Hematopoietic multipotent progenitor cell treated with erythropoietin and hydrocortisone succinate and interleukin-3 and kit ligand, for 6 days (in vitro differentiated cells): ENCODE measurements at regions not wholly inside any gene's neighbourhood (a gene's known extent, or its start where the extent isn't known, plus 50 kb on each side); places are given as distances from the start of the nearest gene placed in this dataset.

Experiments
- DNase-seq: peaks from one replicate; pipeline ENCODE4 v3.0.0-alpha.2; 2015

GRCh38 chr13:75919660-75920199, 283.6 kb downstream of the LMO7 start:
- no peak for DNase-seq

DNA sequence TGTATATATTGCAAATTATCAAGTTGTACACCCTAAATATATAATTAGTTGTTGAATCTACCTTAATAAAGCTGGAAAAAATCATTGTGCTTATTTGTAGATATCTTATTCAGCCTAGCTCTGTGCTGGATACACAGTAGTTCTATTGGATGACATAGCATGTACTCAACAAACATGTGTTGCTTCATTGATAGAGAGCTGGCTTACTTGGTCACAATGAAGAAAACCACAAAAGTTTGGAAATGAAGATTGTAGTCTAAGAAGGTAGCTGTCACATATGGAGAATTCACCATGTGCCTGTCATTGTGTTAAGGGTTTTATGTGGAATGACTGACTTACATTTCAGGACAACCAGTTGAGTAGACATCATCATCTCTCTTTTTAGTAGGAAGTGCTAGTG, 278.9 kb downstream of the LMO7 start:
- peak; percentile 52 for DNase-seq

GRCh38 chr13:75913925-75914324, 277.8 kb downstream of the LMO7 start:
- no peak for DNase-seq

DNA sequence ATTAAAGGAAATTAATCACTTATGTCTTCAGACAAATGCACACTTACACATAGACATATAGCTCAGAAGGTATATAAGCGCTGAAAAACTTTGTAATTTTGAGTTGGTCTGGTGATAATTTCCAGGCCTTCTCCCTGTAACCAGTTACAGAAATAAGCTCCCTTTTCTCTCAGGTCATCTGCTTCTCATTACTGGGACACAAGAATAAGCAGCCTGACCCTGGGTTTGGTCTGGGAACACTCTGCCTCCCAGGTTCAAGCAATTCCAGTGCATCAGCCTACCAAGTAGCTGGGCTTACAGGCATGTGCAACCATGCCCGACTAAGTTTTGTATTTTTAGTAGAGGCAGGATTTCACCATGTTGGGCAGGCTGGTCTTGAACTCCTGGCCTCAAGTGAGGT, 274.5 kb downstream of the LMO7 start:
- DNase-seq = no peak
